NCI-H128 (cell line): ENCODE measurements at regions not wholly inside any gene's neighbourhood (a gene's known extent, or its start where the extent isn't known, plus 50 kb on each side); places are given as distances from the start of the nearest gene placed in this dataset.

Experiments
- DNase-seq: peaks from one replicate; lab custom pipeline; 2025; ENCODE audit not compliant: unreplicated experiment; lab: John Stamatoyannopoulos, UW

- DNase-seq, result no peak
Measured at GRCh38 chr1:244219149-244219548, 168.1 kb downstream of the ZBTB18 start.

DNA sequence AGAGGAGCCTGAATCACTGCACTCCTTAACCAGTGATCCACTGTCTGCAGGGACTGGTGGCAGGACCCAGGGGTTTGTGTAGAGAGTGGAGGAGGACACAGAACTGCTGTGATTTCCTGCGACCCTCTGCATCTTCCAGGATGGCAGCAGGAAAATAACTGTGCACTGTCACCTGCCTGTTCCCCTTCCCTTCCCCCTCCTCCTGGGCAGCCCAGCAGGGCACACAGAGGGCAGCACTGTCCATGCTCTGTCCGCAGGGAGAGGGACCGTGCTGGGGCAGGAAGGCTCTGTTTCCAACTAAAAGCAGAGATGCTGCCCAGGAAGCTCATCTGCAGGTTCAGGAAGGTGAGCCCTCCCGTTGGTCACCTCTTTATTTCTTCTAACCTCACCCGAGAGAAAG lies 168.7 kb downstream of the ZBTB18 start:
- DNase-seq, result no peak

DNA sequence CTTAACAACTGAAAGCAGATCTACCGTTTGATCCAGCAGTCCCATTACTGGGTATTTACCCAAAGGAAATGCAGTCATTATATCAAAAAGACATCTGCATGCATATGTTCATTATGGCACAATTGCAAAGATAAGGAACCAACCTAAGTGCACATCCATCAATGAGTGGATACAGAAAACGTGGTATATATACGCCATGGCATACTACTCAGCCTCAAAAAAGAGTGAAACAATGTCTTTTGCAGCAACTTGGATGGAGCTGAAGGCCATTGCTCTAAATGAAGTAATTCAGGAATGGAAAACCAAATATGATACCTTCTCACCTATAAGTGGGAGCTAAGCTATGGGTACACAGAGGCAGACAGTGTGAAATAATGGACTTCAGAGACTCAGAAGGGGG lies 169.3 kb downstream of the ZBTB18 start:
- no peak for DNase-seq

DNA sequence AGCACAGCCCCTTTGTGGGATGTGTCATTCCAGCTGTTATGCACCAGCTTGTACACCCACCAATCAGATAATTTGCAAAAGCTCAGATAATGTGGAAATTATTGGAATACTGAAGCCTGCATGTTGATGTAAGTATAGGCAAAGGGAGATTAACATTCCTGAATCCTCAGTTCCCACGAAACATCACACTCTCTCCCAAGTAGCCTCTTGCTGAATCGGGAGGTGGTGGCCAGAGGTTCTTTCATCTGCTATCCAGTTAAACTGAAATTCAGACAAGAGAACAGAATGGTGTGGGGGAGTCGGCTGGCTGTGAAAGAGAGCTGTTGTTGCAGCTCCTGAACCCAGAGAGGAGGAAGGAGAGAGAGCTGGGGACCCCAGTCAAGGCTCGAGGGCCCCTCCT lies 170.9 kb downstream of the ZBTB18 start:
- DNase-seq, result no peak

GRCh38 chr1:244224487-244225430 lies 173.7 kb downstream of the ZBTB18 start:
- DNase-seq, result no peak

- no peak for DNase-seq
Measured at GRCh38 chr1:244226435-244226834, 175.4 kb downstream of the ZBTB18 start.

DNA sequence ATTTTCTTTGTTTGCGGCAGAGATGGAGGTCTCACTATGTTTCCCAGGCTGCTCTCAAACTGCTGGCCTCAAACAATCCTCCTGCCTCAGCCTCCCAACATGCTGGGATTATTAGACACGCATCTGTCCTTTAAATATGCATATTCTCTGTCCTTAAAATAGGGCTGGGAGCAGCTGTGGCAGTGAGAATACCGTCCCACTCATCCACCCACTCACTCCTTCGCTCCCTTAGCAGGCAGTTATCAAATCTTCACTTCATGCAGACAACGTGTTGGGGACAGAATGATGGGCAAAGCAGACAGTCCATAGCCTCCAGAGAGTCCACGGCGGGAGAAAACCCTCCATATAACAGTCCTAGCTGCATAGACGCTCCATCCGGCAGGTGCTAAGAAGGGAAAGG lies 179.4 kb downstream of the ZBTB18 start:
- DNase-seq, result no peak

GRCh38 chr1:244231193-244231571 lies 180.1 kb downstream of the ZBTB18 start:
- no peak for DNase-seq

- peak; percentile 47 for DNase-seq
Measured at GRCh38 chr1:244231572-244232315, 180.7 kb downstream of the ZBTB18 start.

- DNase-seq, result no peak
Measured at GRCh38 chr1:244234009-244234643, 183.0 kb downstream of the ZBTB18 start.

- no peak for DNase-seq
Measured at GRCh38 chr1:244235157-244235556, 184.1 kb downstream of the ZBTB18 start.

- DNase-seq, result no peak
Measured at GRCh38 chr1:244236101-244236500, 185.0 kb downstream of the ZBTB18 start.

DNA sequence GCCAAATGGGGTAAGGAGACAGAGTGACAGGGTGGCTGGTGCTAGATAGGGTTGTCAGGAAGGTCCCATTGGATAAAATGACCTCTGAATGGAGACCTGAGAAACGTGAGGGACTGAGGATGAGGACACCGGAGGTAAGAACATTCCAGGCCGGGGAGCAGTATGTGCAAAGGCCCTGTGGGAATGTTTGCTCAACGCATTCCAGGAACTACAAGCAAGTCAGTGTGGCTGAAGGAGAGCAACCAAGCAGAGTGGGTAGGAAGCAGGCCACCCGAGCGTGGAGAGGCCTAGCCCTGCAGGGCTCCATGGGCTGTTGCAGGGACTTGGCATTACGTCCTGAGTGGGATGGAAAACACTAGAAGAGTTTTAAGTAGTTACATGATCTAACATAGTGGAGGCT lies 185.6 kb downstream of the ZBTB18 start:
- DNase-seq, result no peak

DNA sequence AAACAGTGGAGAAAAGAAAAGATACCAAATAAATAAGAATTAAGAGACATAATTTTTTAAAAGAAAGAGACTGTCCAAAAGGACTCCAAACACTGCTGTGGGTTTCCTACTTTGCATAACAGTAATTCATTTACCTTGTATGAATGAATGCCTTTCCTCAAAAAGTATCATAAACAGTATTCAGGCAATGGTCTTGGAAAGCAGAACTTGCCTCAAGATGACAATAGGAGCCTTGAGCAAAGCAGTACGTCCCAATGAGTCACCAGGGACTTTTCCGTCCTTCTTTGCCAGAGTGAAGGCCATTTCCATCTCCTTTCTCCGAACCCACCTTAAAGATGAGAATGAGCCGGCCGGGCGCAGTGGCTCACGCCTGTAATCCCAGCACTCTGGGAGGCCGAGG lies 186.4 kb downstream of the ZBTB18 start:
- no peak for DNase-seq

GRCh38 chr1:244239261-244239770 lies 188.2 kb downstream of the ZBTB18 start:
- peak; percentile 56 for DNase-seq

DNA sequence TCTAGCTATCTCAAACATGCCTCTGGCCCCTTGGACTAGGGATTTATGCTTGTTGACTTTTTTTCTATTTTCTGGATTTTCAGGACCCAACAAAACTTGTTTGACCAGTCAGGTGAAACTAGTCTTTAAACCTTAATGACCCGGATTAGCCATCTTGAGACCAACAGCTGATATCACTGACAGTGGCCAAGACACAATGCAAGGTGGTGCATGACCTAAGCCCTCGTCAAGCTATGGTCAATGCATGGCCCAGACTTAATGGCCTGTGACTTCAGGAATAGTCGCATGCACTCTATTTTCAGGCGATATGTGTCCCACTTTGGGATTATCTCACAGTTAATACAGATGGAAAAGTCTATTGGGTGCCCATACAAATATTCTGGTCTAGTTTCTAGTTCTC lies 190.4 kb downstream of the ZBTB18 start:
- no peak for DNase-seq

GRCh38 chr1:244242446-244242845 lies 191.4 kb downstream of the ZBTB18 start:
- no peak for DNase-seq

DNA sequence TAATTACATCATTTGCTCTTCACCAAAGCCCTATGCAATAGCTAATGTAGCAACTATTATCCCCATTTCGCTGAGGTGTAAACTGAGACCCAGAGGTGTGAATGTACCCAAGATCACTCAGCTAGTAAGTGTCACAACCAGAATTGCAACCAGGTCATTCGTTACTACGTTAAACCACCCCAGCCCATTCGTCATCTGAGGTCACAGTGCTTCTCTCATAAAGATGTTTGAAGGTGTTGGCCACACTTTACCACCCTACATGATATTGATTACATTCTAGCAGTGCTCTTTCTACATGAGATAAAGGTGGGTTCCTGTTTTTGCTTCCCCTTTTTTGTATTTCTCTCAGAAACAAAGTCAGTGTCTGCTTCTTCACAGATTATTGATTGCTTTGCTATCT lies 195.3 kb downstream of the ZBTB18 start:
- no peak for DNase-seq

- DNase-seq, result no peak
Measured at GRCh38 chr1:244248426-244248825, 197.3 kb downstream of the ZBTB18 start.

DNA sequence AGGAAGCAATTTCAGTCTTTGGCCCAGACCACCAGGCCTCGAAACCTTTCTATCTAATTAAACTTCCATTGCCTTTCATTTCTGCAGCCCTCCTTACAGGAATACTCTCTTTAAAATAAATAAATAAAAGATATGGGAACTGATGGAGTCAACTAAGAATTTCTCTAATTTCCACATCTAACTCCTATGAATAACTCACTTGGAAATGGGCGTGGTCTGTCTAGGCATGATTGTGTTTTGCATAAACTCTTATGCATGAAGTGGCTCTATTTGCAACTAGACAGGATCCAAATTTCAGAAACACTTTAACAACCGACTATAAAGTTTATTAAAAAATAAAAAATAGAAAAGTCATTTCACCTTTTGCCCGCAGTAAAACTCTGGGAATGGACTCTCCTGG lies 199.5 kb downstream of the ADSS2 start:
- DNase-seq, result no peak

DNA sequence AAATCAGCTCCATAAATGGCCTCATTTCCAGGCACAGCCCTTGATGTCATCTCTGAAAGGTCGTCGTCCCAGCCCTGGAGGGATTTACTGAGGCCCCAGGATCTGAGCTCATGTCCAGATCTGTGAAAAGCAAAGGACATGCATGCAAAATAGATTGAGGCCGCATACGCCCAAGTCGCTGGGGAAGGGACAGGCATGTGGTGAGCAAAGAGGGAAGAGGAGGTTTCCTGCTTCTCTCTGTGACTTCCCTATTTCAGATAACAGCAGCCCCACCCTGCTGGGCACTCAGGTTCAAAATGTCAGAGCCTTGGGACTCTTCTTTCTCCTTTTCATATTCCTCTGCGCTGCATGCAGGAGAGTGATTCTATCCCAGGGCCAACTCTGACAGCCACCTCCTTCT lies 197.2 kb downstream of the ADSS2 start:
- DNase-seq, result no peak
